H1 (cell line): ENCODE measurements at regions not wholly inside any gene's neighbourhood (a gene's known extent, or its start where the extent isn't known, plus 50 kb on each side); places are given as distances from the start of the nearest gene placed in this dataset.

ENCODE experiments used
- JUN ChIP-seq: IDR thresholded peaks from 2 replicates; pipeline ENCODE4 v1.6.1; 2011; ENCODE audit warnings: low read depth, mild to moderate bottlenecking, improper control_type of control experiment, low read length
- NANOG ChIP-seq: IDR thresholded peaks from 2 replicates; pipeline ENCODE4 v1.6.1; 2011; ENCODE audit warnings: low read length, low read depth, mild to moderate bottlenecking, inconsistent platforms; ENCODE audit not compliant: insufficient read depth, poor library complexity, severe bottlenecking
- TF ChIP-seq, protein P1 (sequence below): fragments of 300-600 bp; sonication (generic); IDR thresholded peaks from 2 replicates; pipeline ENCODE4 v1.7.1; 2012; ENCODE audit warnings: low read length, moderate library complexity, mild to moderate bottlenecking, inconsistent platforms; ENCODE audit not compliant: insufficient replicate concordance

GRCh38 chr1:221204055-221204833, 325.0 kb downstream of the HLX start (continued):
- TF ChIP-seq, protein P1, sequence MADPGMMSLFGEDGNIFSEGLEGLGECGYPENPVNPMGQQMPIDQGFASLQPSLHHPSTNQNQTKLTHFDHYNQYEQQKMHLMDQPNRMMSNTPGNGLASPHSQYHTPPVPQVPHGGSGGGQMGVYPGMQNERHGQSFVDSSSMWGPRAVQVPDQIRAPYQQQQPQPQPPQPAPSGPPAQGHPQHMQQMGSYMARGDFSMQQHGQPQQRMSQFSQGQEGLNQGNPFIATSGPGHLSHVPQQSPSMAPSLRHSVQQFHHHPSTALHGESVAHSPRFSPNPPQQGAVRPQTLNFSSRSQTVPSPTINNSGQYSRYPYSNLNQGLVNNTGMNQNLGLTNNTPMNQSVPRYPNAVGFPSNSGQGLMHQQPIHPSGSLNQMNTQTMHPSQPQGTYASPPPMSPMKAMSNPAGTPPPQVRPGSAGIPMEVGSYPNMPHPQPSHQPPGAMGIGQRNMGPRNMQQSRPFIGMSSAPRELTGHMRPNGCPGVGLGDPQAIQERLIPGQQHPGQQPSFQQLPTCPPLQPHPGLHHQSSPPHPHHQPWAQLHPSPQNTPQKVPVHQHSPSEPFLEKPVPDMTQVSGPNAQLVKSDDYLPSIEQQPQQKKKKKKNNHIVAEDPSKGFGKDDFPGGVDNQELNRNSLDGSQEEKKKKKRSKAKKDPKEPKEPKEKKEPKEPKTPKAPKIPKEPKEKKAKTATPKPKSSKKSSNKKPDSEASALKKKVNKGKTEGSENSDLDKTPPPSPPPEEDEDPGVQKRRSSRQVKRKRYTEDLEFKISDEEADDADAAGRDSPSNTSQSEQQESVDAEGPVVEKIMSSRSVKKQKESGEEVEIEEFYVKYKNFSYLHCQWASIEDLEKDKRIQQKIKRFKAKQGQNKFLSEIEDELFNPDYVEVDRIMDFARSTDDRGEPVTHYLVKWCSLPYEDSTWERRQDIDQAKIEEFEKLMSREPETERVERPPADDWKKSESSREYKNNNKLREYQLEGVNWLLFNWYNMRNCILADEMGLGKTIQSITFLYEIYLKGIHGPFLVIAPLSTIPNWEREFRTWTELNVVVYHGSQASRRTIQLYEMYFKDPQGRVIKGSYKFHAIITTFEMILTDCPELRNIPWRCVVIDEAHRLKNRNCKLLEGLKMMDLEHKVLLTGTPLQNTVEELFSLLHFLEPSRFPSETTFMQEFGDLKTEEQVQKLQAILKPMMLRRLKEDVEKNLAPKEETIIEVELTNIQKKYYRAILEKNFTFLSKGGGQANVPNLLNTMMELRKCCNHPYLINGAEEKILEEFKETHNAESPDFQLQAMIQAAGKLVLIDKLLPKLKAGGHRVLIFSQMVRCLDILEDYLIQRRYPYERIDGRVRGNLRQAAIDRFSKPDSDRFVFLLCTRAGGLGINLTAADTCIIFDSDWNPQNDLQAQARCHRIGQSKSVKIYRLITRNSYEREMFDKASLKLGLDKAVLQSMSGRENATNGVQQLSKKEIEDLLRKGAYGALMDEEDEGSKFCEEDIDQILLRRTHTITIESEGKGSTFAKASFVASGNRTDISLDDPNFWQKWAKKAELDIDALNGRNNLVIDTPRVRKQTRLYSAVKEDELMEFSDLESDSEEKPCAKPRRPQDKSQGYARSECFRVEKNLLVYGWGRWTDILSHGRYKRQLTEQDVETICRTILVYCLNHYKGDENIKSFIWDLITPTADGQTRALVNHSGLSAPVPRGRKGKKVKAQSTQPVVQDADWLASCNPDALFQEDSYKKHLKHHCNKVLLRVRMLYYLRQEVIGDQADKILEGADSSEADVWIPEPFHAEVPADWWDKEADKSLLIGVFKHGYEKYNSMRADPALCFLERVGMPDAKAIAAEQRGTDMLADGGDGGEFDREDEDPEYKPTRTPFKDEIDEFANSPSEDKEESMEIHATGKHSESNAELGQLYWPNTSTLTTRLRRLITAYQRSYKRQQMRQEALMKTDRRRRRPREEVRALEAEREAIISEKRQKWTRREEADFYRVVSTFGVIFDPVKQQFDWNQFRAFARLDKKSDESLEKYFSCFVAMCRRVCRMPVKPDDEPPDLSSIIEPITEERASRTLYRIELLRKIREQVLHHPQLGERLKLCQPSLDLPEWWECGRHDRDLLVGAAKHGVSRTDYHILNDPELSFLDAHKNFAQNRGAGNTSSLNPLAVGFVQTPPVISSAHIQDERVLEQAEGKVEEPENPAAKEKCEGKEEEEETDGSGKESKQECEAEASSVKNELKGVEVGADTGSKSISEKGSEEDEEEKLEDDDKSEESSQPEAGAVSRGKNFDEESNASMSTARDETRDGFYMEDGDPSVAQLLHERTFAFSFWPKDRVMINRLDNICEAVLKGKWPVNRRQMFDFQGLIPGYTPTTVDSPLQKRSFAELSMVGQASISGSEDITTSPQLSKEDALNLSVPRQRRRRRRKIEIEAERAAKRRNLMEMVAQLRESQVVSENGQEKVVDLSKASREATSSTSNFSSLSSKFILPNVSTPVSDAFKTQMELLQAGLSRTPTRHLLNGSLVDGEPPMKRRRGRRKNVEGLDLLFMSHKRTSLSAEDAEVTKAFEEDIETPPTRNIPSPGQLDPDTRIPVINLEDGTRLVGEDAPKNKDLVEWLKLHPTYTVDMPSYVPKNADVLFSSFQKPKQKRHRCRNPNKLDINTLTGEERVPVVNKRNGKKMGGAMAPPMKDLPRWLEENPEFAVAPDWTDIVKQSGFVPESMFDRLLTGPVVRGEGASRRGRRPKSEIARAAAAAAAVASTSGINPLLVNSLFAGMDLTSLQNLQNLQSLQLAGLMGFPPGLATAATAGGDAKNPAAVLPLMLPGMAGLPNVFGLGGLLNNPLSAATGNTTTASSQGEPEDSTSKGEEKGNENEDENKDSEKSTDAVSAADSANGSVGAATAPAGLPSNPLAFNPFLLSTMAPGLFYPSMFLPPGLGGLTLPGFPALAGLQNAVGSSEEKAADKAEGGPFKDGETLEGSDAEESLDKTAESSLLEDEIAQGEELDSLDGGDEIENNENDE, result no peak
- TF ChIP-seq JUN (no peak), NANOG (no peak)
